A204.1 (cell line): ENCODE measurements at regions not wholly inside any gene's neighbourhood (a gene's known extent, or its start where the extent isn't known, plus 50 kb on each side); places are given as distances from the start of the nearest gene placed in this dataset.

Experiments used
- FAIRE-seq: peaks from 2 replicates; lab custom pipeline; 2012; peaks lifted over from hg19 to GRCh38; lab: Jason Lieb, UNC

DNA sequence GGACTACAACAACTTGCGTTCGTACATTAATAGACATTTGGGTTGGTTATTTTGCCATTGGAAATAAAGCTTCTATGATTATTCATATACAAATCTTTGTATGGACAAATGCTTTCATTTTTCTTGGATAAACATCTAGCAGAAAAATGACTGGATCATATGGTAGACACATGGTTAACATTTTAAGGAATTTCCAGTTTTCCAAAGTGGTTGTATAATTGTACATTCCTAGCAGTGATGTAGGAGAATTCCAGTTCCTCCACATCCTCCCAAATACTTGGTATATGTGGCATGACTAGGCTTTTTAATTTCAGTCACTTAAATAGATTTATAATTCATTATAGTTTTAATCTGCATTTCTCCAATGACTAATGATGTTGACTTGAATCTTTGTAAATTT is 246.2 kb upstream of the NCAM1 start:
- FAIRE-seq, result no peak

GRCh38 chr11:112718483-112718882 is 242.7 kb upstream of the NCAM1 start:
- FAIRE-seq, result no peak

GRCh38 chr11:112719736-112720525 is 241.3 kb upstream of the NCAM1 start:
- no peak for FAIRE-seq

DNA sequence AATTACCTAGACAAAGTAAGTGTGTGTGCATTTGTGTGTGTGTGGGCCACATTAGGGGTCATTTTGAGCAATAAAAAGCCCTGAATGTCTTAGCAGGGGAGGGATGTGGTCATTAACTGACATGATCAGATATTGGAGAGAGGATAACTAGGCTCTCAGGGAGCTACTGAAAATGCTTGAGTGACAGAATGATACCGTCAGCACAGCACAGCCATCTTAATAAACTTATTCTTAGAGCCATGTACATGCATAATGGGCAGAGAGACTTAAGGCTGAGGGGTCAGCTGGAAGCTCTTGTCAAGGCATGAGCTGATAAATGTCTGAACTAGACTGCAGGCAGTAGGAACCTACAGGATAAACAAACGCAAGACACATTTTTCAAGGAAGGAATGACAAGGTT is 239.1 kb upstream of the NCAM1 start:
- no peak for FAIRE-seq

GRCh38 chr11:112722876-112723275 is 238.3 kb upstream of the NCAM1 start:
- no peak for FAIRE-seq

- no peak for FAIRE-seq
Observed at GRCh38 chr11:112723676-112724495, 237.3 kb upstream of the NCAM1 start.

DNA sequence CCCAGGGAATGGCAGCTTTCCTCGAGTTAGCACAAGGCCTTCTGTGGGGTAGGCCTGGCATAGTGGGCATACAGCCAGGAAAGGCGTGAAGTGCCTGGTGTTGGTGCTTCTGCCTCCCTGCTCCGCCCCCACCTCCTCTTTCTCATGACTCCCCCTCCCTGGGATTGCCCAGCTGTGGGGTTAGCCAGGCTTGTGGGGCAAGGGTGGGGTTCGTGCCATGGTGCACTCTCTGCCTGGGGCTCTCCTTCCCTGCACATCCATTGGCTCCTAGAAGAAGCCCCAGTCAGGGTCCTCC is 236.8 kb upstream of the NCAM1 start:
- FAIRE-seq, result no peak

GRCh38 chr11:112725636-112726035 is 235.6 kb upstream of the NCAM1 start:
- no peak for FAIRE-seq

GRCh38 chr11:112727341-112727841 is 233.8 kb upstream of the NCAM1 start:
- no peak for FAIRE-seq

DNA sequence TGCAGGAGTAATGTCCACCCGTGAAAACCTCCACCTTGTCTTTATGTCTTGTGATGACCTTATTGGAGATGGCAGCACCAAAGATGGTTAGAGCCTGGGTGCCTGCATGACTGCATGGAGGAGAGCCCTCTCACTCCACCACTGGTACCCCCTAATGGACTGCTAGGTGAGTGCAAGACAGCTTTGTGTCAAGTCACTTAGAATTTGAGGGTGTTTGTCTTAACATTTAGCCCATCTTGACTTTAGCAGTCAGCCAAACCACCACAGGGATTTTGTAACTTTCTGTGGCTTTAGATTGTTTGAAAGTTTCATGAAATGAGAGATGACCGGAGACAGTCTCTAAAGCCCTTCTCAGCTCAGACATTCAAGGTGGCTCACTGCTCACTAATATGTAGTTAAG is 232.9 kb upstream of the NCAM1 start:
- no peak for FAIRE-seq

DNA sequence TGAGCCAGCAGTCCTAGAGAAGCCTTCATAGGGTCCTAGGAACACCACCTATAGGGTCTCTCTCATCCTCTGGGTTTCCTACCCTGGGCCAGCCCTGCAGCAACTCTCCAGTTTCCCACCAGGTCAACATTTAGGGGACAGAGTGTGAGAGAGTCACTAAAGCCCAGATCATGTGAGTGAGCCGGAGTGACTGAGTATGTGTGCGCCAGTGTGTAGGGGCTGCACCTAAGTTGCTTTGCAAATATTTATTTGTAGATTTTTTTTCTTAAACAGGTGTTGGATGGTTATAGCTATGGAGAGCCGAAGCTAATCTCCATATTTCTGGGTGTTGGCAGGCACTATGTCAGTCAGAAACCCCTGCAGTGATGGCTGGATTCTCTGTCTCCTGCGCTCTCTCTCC is 232.5 kb upstream of the NCAM1 start:
- FAIRE-seq, result no peak

DNA sequence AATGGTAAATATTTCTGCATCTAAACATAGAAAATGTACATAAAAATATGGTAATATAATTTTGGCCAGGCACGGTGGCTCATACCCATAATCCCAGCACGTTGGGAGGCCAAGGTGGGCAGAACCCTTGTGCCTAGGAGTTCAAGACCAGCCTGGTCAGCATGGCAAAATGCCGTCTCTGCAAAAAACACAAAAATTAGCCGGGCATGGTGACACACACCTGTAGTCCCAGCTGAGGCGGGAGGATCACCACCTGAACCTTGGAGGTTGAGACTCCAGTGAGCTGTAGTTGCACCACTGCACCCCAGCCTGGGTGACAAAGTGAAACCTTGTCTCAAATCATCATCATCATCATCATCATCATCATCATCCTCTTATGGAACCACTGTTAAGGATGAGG is 230.6 kb upstream of the NCAM1 start:
- no peak for FAIRE-seq

- no peak for FAIRE-seq
Observed at GRCh38 chr11:112731538-112731937, 229.7 kb upstream of the NCAM1 start.

DNA sequence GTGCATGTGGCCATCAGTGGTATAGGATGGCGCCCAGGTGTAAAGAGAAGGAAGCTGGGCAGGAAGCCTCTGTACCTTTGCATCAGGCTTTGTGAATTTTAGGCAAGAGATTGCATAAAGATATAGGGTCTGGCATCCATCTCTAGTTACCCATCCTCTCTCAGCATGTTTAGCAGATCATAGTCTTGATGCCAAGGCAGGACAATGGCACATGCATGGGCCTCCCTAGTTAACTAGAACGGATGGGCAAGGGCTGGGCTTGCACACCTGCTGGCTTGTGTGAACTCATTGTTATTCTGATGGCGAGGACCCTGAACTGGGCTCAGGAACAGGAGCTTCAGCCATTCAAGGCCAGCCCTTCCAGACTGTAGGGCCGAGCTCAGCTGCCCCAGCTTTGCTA is 229.2 kb upstream of the NCAM1 start:
- no peak for FAIRE-seq

DNA sequence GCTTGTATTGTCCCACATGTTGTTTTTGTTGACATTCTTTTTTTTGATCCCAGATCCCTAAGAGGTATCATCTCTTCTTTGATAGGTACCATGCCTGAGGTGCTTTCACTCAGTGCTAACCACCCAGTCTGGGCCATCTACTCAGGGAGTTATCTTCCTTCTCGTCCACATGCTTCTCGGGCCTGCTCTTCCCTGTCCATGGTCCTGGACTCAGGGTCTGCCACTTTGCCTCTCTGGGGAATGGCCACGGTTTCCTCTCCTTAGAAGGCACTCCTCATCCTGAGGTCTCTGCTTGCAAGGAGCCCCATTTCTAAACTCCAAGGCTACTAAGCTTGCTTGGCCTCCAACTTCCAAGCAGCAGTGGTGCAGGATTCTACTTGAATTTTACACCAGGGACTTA is 227.0 kb upstream of the NCAM1 start:
- no peak for FAIRE-seq

DNA sequence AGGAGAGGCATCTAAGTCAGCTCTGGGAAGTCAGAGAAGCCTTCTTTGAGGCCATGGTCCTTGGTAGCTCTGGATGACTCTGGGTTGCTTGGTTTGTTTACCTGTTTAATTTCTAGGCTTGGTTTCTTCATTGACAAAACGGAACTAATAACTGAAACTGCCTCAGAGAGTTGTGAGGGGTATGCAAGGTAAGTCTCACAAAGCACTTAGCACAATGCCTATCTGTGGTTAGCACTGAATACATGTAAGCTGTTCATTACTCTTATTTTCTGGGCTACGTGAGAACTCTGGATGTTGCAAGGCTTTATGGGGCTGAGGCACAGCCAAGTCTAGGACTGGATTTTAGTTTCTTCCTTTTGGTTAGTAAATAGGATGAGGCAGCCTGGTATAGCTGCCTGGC is 225.8 kb upstream of the NCAM1 start:
- no peak for FAIRE-seq

DNA sequence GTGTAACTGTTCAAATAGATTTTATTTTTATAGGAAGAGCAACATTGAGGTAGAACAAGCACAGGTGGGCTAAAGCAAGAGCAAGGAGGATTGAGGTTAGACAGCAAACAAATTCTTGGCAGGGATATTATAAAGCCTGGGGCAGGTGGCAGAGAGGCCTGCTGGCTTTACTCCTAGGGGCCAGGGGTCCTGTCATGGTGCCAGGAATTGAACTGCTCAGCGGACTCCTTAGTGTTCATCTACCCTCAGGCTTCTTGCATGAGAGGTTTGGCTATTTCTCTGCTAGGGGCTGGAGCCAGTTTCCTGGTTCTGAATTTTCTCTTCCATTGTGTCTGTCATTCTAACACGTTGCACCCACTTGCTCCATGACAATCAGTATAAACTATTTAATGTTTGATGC is 217.2 kb upstream of the NCAM1 start:
- FAIRE-seq, result no peak

GRCh38 chr11:112745973-112746372 is 215.2 kb upstream of the NCAM1 start:
- FAIRE-seq, result no peak

DNA sequence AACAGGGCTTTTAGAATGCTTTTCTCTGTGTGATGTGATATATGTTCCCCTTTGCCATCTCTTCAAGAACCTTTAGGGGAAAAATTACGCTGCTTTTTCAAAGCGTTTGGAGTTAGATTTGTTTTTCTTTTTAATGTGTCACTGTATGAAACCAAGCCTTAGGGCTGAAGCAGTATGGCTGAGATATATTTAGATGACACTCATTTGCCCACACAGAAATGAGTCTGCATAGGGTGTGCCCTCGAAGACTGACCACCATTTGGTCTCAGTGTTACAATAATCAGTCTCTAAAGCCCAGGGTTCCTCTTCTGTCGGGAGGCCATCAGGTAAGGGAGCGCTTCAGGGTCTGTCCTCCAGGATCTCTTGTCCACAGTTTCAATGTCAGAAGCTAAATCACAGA is 213.0 kb upstream of the NCAM1 start:
- FAIRE-seq, result no peak

DNA sequence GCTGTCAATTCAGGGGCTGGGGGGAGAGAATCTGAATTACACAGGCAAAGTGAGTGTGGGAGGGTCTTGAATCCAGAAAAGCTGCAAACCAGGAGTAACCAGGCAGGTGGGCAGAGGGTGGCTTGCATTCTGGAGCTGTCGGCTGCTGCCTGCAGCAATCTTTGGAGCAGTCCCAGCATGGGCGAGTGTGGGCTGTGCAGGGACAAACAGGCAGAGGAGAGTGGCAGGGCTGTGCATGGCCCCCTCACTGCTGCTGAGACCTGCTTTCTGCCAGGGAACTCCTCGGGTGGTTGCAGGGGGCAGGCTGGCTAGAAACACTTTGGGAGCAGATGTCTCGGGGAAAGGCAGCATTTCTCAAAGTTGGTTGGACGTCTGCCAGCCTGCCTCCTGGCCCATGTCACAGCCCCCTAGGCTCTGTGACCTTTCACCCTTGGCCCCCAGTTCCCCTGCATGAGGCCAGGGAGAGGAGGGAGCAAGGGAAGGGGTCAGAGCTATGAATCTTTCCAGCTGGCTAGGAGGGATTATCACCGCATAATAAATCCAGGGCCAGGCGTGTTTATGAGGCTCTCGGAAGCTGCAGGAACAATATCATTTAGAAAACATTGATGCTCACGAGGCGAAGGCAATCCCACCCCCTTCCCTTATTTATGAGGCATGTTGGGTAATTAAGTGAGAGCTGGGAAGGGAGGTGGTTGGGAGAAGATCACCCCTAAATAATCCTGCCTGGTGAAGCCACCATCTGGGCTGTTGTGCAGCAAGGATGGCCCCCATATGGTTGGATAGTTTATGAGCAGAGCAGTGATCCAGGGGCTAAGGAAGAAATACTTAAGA is 212.3 kb upstream of the NCAM1 start:
- FAIRE-seq, result no peak

- no peak for FAIRE-seq
Observed at GRCh38 chr11:112751329-112751728, 209.9 kb upstream of the NCAM1 start.

DNA sequence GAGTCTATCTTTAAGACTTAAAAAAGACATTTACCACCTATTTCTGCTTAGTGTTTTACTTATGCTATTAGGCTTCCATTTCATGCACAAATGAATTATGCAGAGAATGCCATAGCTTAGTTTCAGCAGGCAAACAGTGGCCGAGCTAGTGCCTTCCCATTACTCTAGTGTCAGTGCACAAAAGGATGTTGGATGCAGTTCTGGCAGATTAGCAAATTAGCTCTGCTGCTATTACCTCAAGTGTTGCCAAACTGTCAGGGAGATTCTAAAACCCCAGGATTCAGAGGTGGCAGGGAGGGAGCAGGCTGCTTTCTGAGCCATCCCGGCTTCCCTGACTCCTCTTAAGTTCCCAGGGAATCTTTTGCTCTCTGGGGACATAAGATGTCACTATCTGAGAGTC is 209.4 kb upstream of the NCAM1 start:
- FAIRE-seq, result no peak

- FAIRE-seq, result no peak
Observed at GRCh38 chr11:112752563-112752962, 208.7 kb upstream of the NCAM1 start.
